Endothelial cell (in vitro differentiated cells): ENCODE measurements at regions not wholly inside any gene's neighbourhood (a gene's known extent, or its start where the extent isn't known, plus 50 kb on each side); places are given as distances from the start of the nearest gene placed in this dataset.

Experiments
- DNase-seq: peaks from one replicate; pipeline ENCODE4 v3.0.0; 2021; ENCODE audit warnings: low spot score
- H3K27ac Mint-ChIP-seq: one replicate; pipeline ENCODE4 v1.8.0; 2021; ENCODE audit warnings: mixed read lengths, inconsistent platforms; ENCODE audit not compliant: unreplicated experiment
- H3K27me3 Mint-ChIP-seq: one replicate; pipeline ENCODE4 v1.8.0; 2021; ENCODE audit warnings: mild to moderate bottlenecking, moderate library complexity, mixed read lengths, inconsistent platforms; ENCODE audit not compliant: unreplicated experiment
- H3K36me3 Mint-ChIP-seq: one replicate; pipeline ENCODE4 v1.8.0; 2021; ENCODE audit warnings: mild to moderate bottlenecking, low read depth, mixed read lengths, inconsistent platforms; ENCODE audit not compliant: unreplicated experiment
- H3K4me1 Mint-ChIP-seq: one replicate; pipeline ENCODE4 v1.8.0; 2021; ENCODE audit warnings: mild to moderate bottlenecking, mixed read lengths, inconsistent platforms; ENCODE audit not compliant: unreplicated experiment
- H3K4me3 Mint-ChIP-seq: one replicate; pipeline ENCODE4 v1.8.0; 2021; ENCODE audit warnings: mild to moderate bottlenecking, mixed read lengths, inconsistent platforms; ENCODE audit not compliant: unreplicated experiment
- H3K9me3 Mint-ChIP-seq: one replicate; pipeline ENCODE4 v1.8.0; 2021; ENCODE audit warnings: mixed read lengths, inconsistent platforms; ENCODE audit not compliant: unreplicated experiment
- TF ChIP-seq, protein P1 (sequence below): fragments of 200-600 bp; sonication (generic); IDR thresholded peaks from one replicate; pipeline ENCODE4 v1.5.0; 2021; ENCODE audit warnings: antibody characterized with exemption; ENCODE audit not compliant: unreplicated experiment

DNA sequence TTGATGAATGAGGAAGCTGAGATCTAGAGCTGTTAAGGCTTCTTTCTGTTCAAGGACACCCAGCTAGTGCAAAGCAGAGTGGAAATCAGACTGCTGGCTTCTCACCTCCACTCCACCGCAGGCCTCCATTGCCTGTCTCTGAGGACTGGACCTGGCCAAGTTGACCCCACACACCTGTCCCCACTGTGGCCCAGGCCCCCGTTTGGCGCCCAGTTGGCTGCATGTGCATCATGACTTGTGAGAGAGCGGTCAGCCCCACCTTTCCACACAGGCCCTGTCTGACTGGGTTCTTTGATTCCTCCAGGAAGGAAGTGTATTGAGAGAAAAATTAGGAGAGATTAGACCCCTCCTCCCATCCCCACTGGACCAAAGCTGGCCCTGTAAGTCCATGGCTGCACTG lies 206.3 kb upstream of the TLE3 start:
- DNase-seq = no peak
- TF ChIP-seq, protein P1, sequence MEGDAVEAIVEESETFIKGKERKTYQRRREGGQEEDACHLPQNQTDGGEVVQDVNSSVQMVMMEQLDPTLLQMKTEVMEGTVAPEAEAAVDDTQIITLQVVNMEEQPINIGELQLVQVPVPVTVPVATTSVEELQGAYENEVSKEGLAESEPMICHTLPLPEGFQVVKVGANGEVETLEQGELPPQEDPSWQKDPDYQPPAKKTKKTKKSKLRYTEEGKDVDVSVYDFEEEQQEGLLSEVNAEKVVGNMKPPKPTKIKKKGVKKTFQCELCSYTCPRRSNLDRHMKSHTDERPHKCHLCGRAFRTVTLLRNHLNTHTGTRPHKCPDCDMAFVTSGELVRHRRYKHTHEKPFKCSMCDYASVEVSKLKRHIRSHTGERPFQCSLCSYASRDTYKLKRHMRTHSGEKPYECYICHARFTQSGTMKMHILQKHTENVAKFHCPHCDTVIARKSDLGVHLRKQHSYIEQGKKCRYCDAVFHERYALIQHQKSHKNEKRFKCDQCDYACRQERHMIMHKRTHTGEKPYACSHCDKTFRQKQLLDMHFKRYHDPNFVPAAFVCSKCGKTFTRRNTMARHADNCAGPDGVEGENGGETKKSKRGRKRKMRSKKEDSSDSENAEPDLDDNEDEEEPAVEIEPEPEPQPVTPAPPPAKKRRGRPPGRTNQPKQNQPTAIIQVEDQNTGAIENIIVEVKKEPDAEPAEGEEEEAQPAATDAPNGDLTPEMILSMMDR = no peak
- Mint-ChIP-seq H3K36me3 (no peaks in the 10 kb centered on the region), H3K9me3 (no peaks in the 10 kb centered on the region), H3K27ac (no peak overlapping the region), H3K27me3 (peaks cover 5% of the 10 kb centered on the region), H3K4me3 (no peak overlapping the region), H3K4me1 (peaks cover 8% of the 10 kb centered on the region)

DNA sequence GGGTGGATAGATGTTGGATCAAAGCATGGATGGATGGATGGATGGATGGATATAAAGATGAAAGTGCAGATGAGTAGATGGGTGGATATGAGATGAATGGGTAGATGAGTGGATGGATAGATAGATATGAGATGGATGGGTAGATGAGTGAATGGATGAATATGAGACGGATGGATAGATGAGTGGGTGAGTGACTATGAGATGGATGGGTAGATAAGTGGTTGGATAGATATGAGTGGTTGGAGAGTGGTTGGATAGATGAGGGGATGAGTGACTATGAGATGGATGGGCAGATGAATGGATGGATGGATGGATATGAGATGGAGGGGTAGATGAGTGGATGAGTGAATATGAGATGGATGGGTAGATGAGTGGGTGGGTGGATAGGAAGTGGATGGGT lies 204.6 kb upstream of the TLE3 start:
- Mint-ChIP-seq H3K9me3 (no peaks in the 10 kb centered on the region), H3K27me3 (no peaks in the 10 kb centered on the region), H3K4me3 (no peak overlapping the region), H3K4me1 (no peaks in the 10 kb centered on the region), H3K27ac (no peak overlapping the region), H3K36me3 (no peaks in the 10 kb centered on the region)
- TF ChIP-seq, protein P1 = no peak
- DNase-seq = no peak

DNA sequence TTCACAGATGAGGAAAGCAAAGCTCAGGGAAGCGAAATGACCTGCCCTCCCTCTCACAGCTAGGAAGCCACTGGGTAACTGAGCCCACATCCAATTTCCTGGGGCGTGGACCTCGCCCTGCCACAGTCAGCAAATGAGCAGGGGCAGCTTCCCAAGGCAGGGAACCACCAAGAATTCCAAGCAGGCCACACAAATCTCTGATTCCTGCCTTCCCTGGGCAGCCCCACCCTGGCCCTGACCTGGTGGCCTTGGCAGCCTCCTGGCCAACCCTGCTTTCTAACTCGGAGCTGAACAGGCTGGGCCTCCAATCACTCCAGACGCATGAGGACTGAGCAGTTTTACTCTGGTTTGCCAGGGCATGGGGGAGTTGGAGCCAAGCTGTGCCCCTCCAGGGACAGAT lies 203.7 kb upstream of the TLE3 start:
- Mint-ChIP-seq H3K27ac (no peak overlapping the region), H3K4me1 (peaks cover 8% of the 10 kb centered on the region), H3K36me3 (no peaks in the 10 kb centered on the region), H3K9me3 (no peaks in the 10 kb centered on the region), H3K4me3 (no peak overlapping the region), H3K27me3 (no peaks in the 10 kb centered on the region)
- TF ChIP-seq, protein P1 = no peak
- DNase-seq = no peak

DNA sequence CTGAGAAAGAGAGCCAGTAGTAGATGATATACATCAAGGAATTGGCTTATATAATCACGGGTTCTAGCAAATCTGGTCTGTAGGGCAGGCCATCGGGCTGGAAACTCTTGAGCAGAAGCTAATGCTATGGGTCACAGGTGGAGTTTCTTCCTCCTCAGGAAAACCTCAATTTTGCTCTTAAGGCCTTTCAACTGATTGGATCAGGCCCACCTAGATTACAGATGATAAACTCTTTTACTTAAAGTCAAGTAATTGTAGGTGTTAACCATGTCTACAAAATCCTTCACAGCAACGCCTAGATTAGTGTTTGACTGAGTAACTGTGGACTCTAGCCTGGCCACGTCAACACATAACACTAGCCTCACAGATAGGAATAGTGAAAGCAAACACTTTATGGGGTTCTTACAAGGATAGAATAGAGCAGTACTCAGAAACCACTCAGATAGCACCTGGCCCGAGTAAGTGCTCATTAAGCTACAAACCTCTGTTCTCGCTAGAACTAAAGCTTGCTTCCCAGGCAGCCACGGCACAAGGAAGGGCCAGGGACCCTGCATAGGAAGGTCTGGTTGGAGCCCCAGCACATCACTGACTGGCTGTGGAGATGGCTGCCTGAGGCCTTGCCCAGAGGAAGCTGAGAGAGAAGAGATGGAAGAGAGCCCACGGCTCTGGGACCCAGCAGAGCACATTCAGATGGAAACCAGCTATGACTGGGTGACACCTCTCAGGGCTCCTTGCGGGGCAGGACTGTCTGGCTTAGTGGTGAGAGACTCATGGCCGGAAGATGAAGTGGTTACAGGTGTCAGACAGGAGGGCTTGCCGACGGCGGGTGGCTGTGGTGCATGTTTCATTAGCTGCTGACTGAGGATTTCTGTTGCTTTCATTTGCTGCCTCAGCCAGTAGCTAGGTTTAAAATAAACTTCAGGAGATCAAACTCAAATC lies 202.5 kb upstream of the TLE3 start:
- Mint-ChIP-seq H3K27me3 (no peaks in the 10 kb centered on the region), H3K36me3 (no peaks in the 10 kb centered on the region), H3K9me3 (no peaks in the 10 kb centered on the region), H3K27ac (no peak overlapping the region), H3K4me3 (no peak overlapping the region), H3K4me1 (peaks cover 8% of the 10 kb centered on the region)
- TF ChIP-seq, protein P1 = no peak
- DNase-seq = no peak

DNA sequence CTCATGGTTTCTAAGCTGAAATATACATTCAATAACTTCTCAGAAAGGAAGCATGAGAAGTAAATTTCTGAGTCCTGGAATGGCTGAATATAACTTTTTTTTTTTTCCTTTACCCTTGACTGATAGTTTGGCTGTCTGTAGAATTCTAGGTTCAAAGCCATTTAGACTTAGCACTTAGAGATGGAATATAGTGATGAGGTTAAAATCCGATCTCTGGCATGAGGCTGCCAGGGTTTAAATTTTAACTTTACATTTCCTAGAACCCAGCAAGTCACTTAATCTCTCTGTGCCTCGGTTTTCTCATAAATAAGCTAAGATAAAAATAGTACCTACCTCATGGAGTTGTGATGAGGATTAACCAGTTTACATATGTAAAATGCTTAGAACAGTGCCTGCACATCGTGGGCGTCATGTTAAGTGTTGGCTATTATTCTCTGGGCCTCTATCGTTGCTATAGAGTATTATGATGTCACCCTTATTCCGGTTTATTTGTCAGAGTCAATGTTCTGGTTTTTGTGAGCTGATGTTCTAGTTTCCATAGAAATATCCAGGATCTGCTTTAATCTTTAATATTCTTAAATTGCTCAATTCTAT lies 199.8 kb upstream of the TLE3 start:
- no peaks in the 10 kb centered on the region for H3K27me3 Mint-ChIP-seq
- no peak for DNase-seq
- H3K4me3 Mint-ChIP-seq = no peak overlapping the region
- H3K36me3 Mint-ChIP-seq = no peaks in the 10 kb centered on the region
- H3K4me1 Mint-ChIP-seq = peaks cover 8% of the 10 kb centered on the region
- no peak overlapping the region for H3K27ac Mint-ChIP-seq
- H3K9me3 Mint-ChIP-seq = no peaks in the 10 kb centered on the region
- TF ChIP-seq, protein P1 = no peak
